Thyroid gland (tissue), 4 donors: ENCODE measurements at regions not wholly inside any gene's neighbourhood (a gene's known extent, or its start where the extent isn't known, plus 50 kb on each side); places are given as distances from the start of the nearest gene placed in this dataset.
"Not testable (repeated sequence)": the region's sequence is repeated elsewhere in the genome, so short reads cannot be mapped to it uniquely, and the experiment has no call there.

Experiments used
- DNase-seq, 2 donors: peaks; one replicate each; pipeline ENCODE4 v3.0.0-alpha.2; 2019
- H3K27ac ChIP-seq, 3 donors: fragments of 200-600 bp; sonication (generic); 1 replicate in 2 of 3; 2 replicates in 1 of 3; pipeline ENCODE4 v1.5.1; 2016 to 2019; ENCODE audit warnings: mild to moderate bottlenecking in 1 of 3, moderate library complexity in 1 of 3
- H3K27me3 ChIP-seq: fragments of 200-600 bp; sonication (generic); one replicate; pipeline ENCODE4 v1.5.1; 2019
- H3K36me3 ChIP-seq, 2 donors: fragments of 200-600 bp; sonication (generic); one replicate each; pipeline ENCODE4 v1.5.1; 2016 to 2019
- H3K4me1 ChIP-seq, 2 donors: fragments of 200-600 bp; sonication (generic); one replicate each; pipeline ENCODE4 v1.5.1; 2017 to 2019
- H3K4me3 ChIP-seq, 3 donors: fragments of 200-600 bp; sonication (generic); replicated peaks in 1 of 3; 1 replicate in 2 of 3; 2 replicates in 1 of 3; pipeline ENCODE4 v1.5.1; 2016; ENCODE audit warnings: mild to moderate bottlenecking in 1 of 3
- H3K9me3 ChIP-seq: fragments of 200-600 bp; sonication (generic); one replicate; pipeline ENCODE4 v1.5.1; 2017
- CTCF ChIP-seq, 6 experiments: fragments of 200-600 bp in 3 of 6; fragments of 450-650 bp in 3 of 6; sonication (generic) in 3 of 6; IDR thresholded peaks; one replicate each; pipeline ENCODE4 v1.5.1; 2016 to 2019; ENCODE audit warnings: antibody characterized with exemption in 6 of 6, mild to moderate bottlenecking in 2 of 6, inconsistent platforms in 1 of 6, moderate library complexity in 1 of 6
- POLR2A ChIP-seq, 2 donors: fragments of 450-650 bp; IDR thresholded peaks; one replicate each; pipeline ENCODE4 v1.6.1; 2017; ENCODE audit warnings: antibody characterized with exemption in 2 of 2, mild to moderate bottlenecking in 2 of 2, moderate library complexity in 1 of 2
- WGBS, 2 donors: methylation state at CpG; one replicate each; pipeline ENCODE4 v1.1.5; 2017; 5-methylcytosine and 5-hydroxymethylcytosine counted together
- intact Hi-C: fragments of 100-400 bp; cut with DNase I; formaldehyde crosslinking; loops from one replicate; pipeline ENCODE4 v1.15.1; 2023

GRCh38 chr16:77500934-77501664 lies 66.3 kb upstream of the ADAMTS18 start:
- intact Hi-C loops = no loop called here
- no peak overlapping the region for H3K27ac ChIP-seq
- H3K27me3 ChIP-seq = no peaks in the 10 kb centered on the region
- peaks cover 6 to 10% of the 10 kb centered on the region in 2 donors for H3K4me1 ChIP-seq
- no peaks in the 10 kb centered on the region for H3K36me3 ChIP-seq
- no peak for DNase-seq
- 68 to 70% methylated on average over 7 of the region's 7 CpGs for WGBS, 2 donors
- no peaks in the 10 kb centered on the region for H3K9me3 ChIP-seq
- H3K4me3 ChIP-seq = no peak overlapping the region
- no peak for TF ChIP-seq POLR2A (IDR thresholded peaks at IDR 0.05)
- TF ChIP-seq CTCF (IDR thresholded peaks at IDR 0.05) = no peak

GRCh38 chr16:77502448-77502847 lies 67.6 kb upstream of the ADAMTS18 start:
- no peaks in the 10 kb centered on the region for H3K27me3 ChIP-seq
- no peak overlapping the region for H3K4me3 ChIP-seq
- intact Hi-C loops = no loop called here
- no peaks in the 10 kb centered on the region for H3K9me3 ChIP-seq
- peaks cover 6 to 10% of the 10 kb centered on the region in 2 donors for H3K4me1 ChIP-seq
- no peak for TF ChIP-seq CTCF (IDR thresholded peaks at IDR 0.05)
- no peak for TF ChIP-seq POLR2A (IDR thresholded peaks at IDR 0.05)
- no peak overlapping the region for H3K27ac ChIP-seq
- 94 to 95% methylated on average over 6 of the region's 6 CpGs for WGBS, 2 donors
- no peaks in the 10 kb centered on the region for H3K36me3 ChIP-seq
- DNase-seq = no peak

- intact Hi-C loops, H3K27me3 ChIP-seq, H3K36me3 ChIP-seq, H3K27ac ChIP-seq, DNase-seq, H3K4me3 ChIP-seq, H3K9me3 ChIP-seq, H3K4me1 ChIP-seq: not testable (repeated sequence)
- WGBS, 2 donors = 95 to 100% methylated on average over 2 of the region's 2 CpGs
Observed at GRCh38 chr16:77506492-77506891, 71.7 kb upstream of the ADAMTS18 start.

GRCh38 chr16:77509051-77509450 lies 74.2 kb upstream of the ADAMTS18 start:
- intact Hi-C loops = no loop called here
- Histone ChIP-seq H3K27me3 (no peaks in the 10 kb centered on the region), H3K27ac (no peak overlapping the region), H3K4me3 (no peak overlapping the region), H3K4me1 (no peaks in the 10 kb centered on the region), H3K9me3 (no peaks in the 10 kb centered on the region), H3K36me3 (no peaks in the 10 kb centered on the region)
- no peak for DNase-seq
- TF ChIP-seq POLR2A (IDR thresholded peaks at IDR 0.05) (no peak), CTCF (IDR thresholded peaks at IDR 0.05) (no peak)
- 84 to 89% methylated on average over 5 of the region's 5 CpGs for WGBS, 2 donors

- Histone ChIP-seq H3K4me3 (no peak overlapping the region), H3K27me3 (no peaks in the 10 kb centered on the region), H3K4me1 (no peaks in the 10 kb centered on the region), H3K36me3 (no peaks in the 10 kb centered on the region), H3K9me3 (no peaks in the 10 kb centered on the region), H3K27ac (no peak overlapping the region)
- intact Hi-C loops = no loop called here
- 55 to 60% methylated on average over 6 of the region's 6 CpGs for WGBS, 2 donors
- no peak for DNase-seq
- TF ChIP-seq CTCF (IDR thresholded peaks at IDR 0.05) = no peak
- no peak for TF ChIP-seq POLR2A (IDR thresholded peaks at IDR 0.05)
Observed at GRCh38 chr16:77509796-77510195, 75.0 kb upstream of the ADAMTS18 start.
